Trophoblast cell (in vitro differentiated cells and primary cell): ENCODE measurements at regions not wholly inside any gene's neighbourhood (a gene's known extent, or its start where the extent isn't known, plus 50 kb on each side); places are given as distances from the start of the nearest gene placed in this dataset.

Experiments
- DNase-seq, 2 donors: peaks; one replicate each; pipeline ENCODE4 v3.0.0-alpha.2; 2016
- H2AFZ ChIP-seq: 2 replicates; pipeline ENCODE4 v1.6.1; 2013; ENCODE audit warnings: low read length, moderate library complexity, mild to moderate bottlenecking; ENCODE audit not compliant: insufficient read depth, poor library complexity
- H2AK5ac ChIP-seq: 2 replicates; pipeline ENCODE4 v1.6.1; 2013; ENCODE audit warnings: mild to moderate bottlenecking, low read length
- H2BK120ac ChIP-seq: 2 replicates; pipeline ENCODE4 v1.6.1; 2013; ENCODE audit warnings: low read length, mild to moderate bottlenecking, moderate library complexity; ENCODE audit not compliant: insufficient read depth, poor library complexity
- H2BK12ac ChIP-seq: 2 replicates; pipeline ENCODE4 v1.6.1; 2013; ENCODE audit warnings: mild to moderate bottlenecking, low read length, moderate library complexity
- H2BK5ac ChIP-seq: 2 replicates; pipeline ENCODE4 v1.6.1; 2013; ENCODE audit warnings: low read length, low read depth, moderate library complexity, mild to moderate bottlenecking; ENCODE audit not compliant: poor library complexity
- H3K14ac ChIP-seq: 2 replicates; pipeline ENCODE4 v1.6.1; 2013; ENCODE audit warnings: mild to moderate bottlenecking, low read length
- H3K18ac ChIP-seq: 2 replicates; pipeline ENCODE4 v1.6.1; 2013; ENCODE audit warnings: mild to moderate bottlenecking, low read length
- H3K23ac ChIP-seq: 2 replicates; pipeline ENCODE4 v1.6.1; 2013; ENCODE audit warnings: low read length
- H3K27ac ChIP-seq: 2 replicates; pipeline ENCODE4 v1.5.1; 2013; ENCODE audit warnings: low read depth, mild to moderate bottlenecking, inconsistent platforms, low read length, moderate library complexity
- H3K27me3 ChIP-seq: 2 replicates; pipeline ENCODE4 v1.6.1; 2013; ENCODE audit warnings: inconsistent platforms, mild to moderate bottlenecking, low read length, moderate library complexity; ENCODE audit not compliant: insufficient read depth
- H3K36me3 ChIP-seq, 2 experiments: 1 replicate in 1 of 2; 2 replicates in 1 of 2; pipeline ENCODE4 v1.6.1; 2013; ENCODE audit warnings: low read length in 2 of 2, mild to moderate bottlenecking in 2 of 2, moderate library complexity in 1 of 2; ENCODE audit not compliant: insufficient read depth in 2 of 2, control insufficient read depth in 1 of 2
- H3K4ac ChIP-seq: 2 replicates; pipeline ENCODE4 v1.6.1; 2013; ENCODE audit warnings: low read depth, mild to moderate bottlenecking, low read length, moderate library complexity
- H3K4me1 ChIP-seq, 2 experiments: 1 replicate in 1 of 2; 2 replicates in 1 of 2; pipeline ENCODE4 v1.6.1; 2013; ENCODE audit warnings: low read length in 2 of 2, mild to moderate bottlenecking in 2 of 2, moderate library complexity in 1 of 2; ENCODE audit not compliant: insufficient read depth in 2 of 2, control insufficient read depth in 1 of 2
- H3K4me2 ChIP-seq: 2 replicates; pipeline ENCODE4 v1.6.1; 2013; ENCODE audit warnings: inconsistent platforms, mild to moderate bottlenecking, low read length, moderate library complexity
- H3K4me3 ChIP-seq: 2 replicates; pipeline ENCODE4 v1.5.1; 2013; ENCODE audit warnings: mild to moderate bottlenecking, low read depth, low read length, inconsistent platforms
- H3K79me1 ChIP-seq: one replicate; pipeline ENCODE4 v1.6.1; 2013; ENCODE audit warnings: low read length
- H3K79me2 ChIP-seq: 2 replicates; pipeline ENCODE4 v1.6.1; 2013; ENCODE audit warnings: low read length, mild to moderate bottlenecking; ENCODE audit not compliant: control insufficient read depth, insufficient read depth, poor library complexity
- H3K9ac ChIP-seq: 2 replicates; pipeline ENCODE4 v1.6.1; 2013; ENCODE audit warnings: mild to moderate bottlenecking, low read length
- H3K9me3 ChIP-seq: 2 replicates; pipeline ENCODE4 v1.6.1; 2013; ENCODE audit warnings: low read depth, mild to moderate bottlenecking, control low read depth, inconsistent platforms, low read length; ENCODE audit not compliant: insufficient read depth
- H4K12ac ChIP-seq: 2 replicates; pipeline ENCODE4 v1.6.1; 2013; ENCODE audit warnings: low read depth, mild to moderate bottlenecking, low read length, moderate library complexity
- H4K8ac ChIP-seq: 2 replicates; pipeline ENCODE4 v1.6.1; 2013; ENCODE audit warnings: low read depth, mild to moderate bottlenecking, low read length, moderate library complexity
- H4K91ac ChIP-seq: one replicate; pipeline ENCODE4 v1.6.1; 2013; ENCODE audit warnings: low read depth, mild to moderate bottlenecking, low read length, moderate library complexity
- WGBS: extraction: QIAGEN DNeasy Blood & Tissue Kit; methylation state at CpG from one replicate; pipeline ENCODE4 v1.1.7; 2013; ENCODE audit warnings: missing lambda C conversion rate; ENCODE audit not compliant: insufficient read length, insufficient coverage; ENCODE audit errors: extremely low coverage; 5-methylcytosine and 5-hydroxymethylcytosine counted together

- no peak overlapping the region for H2AK5ac ChIP-seq
- H3K36me3 ChIP-seq = no peaks in the 10 kb centered on the region
- no peak overlapping the region for H2BK120ac ChIP-seq
- no peaks in the 10 kb centered on the region for H3K4me1 ChIP-seq
- no peak overlapping the region for H3K14ac ChIP-seq
- no CpG with 5 or more reads among the region's 1 CpG for WGBS
- H2BK12ac ChIP-seq = no peak overlapping the region
- no peak overlapping the region for H3K27ac ChIP-seq
- H3K79me2 ChIP-seq = no peaks in the 10 kb centered on the region
- H3K23ac ChIP-seq = no peak overlapping the region
- H3K9ac ChIP-seq = no peak overlapping the region
- H4K12ac ChIP-seq = no peak overlapping the region
- no peak overlapping the region for H2BK5ac ChIP-seq
- H3K18ac ChIP-seq = no peak overlapping the region
- no peaks in the 10 kb centered on the region for H3K27me3 ChIP-seq
- no peak for DNase-seq
- no peak overlapping the region for H3K4ac ChIP-seq
- H3K9me3 ChIP-seq = peaks cover 5% of the 10 kb centered on the region
- H3K4me3 ChIP-seq = no peak overlapping the region
- H2AFZ ChIP-seq = no peak overlapping the region
- H4K8ac ChIP-seq = no peak overlapping the region
- H4K91ac ChIP-seq = no peak overlapping the region
- no peak overlapping the region for H3K4me2 ChIP-seq
- H3K79me1 ChIP-seq = no peaks in the 10 kb centered on the region
These were observed 1090.1 kb upstream of the ADGRB3 start for GRCh38 chr6:67544851-67545452.

- H4K91ac ChIP-seq = no peak overlapping the region
These were observed 1093.5 kb upstream of the ADGRB3 start for GRCh38 chr6:67541586-67541985.

GRCh38 chr6:67538032-67538431, 1097.0 kb upstream of the ADGRB3 start:
- Histone ChIP-seq H2AK5ac (no peak overlapping the region), H4K8ac (no peak overlapping the region), H2BK12ac (no peak overlapping the region), H2BK5ac (no peak overlapping the region), H3K14ac (no peak overlapping the region), H3K36me3 (no peaks in the 10 kb centered on the region), H4K91ac (no peak overlapping the region), H3K4me2 (no peak overlapping the region), H2AFZ (no peak overlapping the region), H3K23ac (no peak overlapping the region), H3K9ac (no peak overlapping the region), H3K4me1 (no peaks in the 10 kb centered on the region), H3K4me3 (no peak overlapping the region), H3K4ac (no peak overlapping the region), H3K79me2 (no peaks in the 10 kb centered on the region), H3K9me3 (peaks cover 3% of the 10 kb centered on the region), H3K27ac (no peak overlapping the region), H3K27me3 (no peaks in the 10 kb centered on the region), H4K12ac (no peak overlapping the region), H3K79me1 (no peaks in the 10 kb centered on the region), H2BK120ac (no peak overlapping the region), H3K18ac (no peak overlapping the region)
- WGBS = no CpG with 5 or more reads among the region's 1 CpG
- no peak for DNase-seq

More at GRCh38 chr6:67541586-67541985, 1093.5 kb upstream of the ADGRB3 start:
- Histone ChIP-seq H2BK120ac (no peak overlapping the region), H2BK12ac (no peak overlapping the region), H3K9me3 (peaks cover 5% of the 10 kb centered on the region), H4K8ac (no peak overlapping the region), H3K79me1 (no peaks in the 10 kb centered on the region), H3K79me2 (no peaks in the 10 kb centered on the region), H3K4me3 (no peak overlapping the region), H4K12ac (no peak overlapping the region), H3K14ac (no peak overlapping the region), H2AFZ (no peak overlapping the region), H3K27ac (no peak overlapping the region), H3K27me3 (no peaks in the 10 kb centered on the region), H3K36me3 (no peaks in the 10 kb centered on the region), H3K9ac (no peak overlapping the region), H3K23ac (no peak overlapping the region), H2BK5ac (no peak overlapping the region), H3K4me1 (no peaks in the 10 kb centered on the region), H3K18ac (no peak overlapping the region), H3K4me2 (no peak overlapping the region), H3K4ac (no peak overlapping the region), H2AK5ac (no peak overlapping the region)
- no peak for DNase-seq

GRCh38 chr6:67535946-67536345, 1099.1 kb upstream of the ADGRB3 start:
- Histone ChIP-seq H3K79me1 (no peaks in the 10 kb centered on the region), H3K4me2 (no peak overlapping the region), H3K9me3 (peaks cover under 1% of the 10 kb centered on the region), H3K4me1 (no peaks in the 10 kb centered on the region), H2AFZ (no peak overlapping the region), H3K79me2 (no peaks in the 10 kb centered on the region), H3K4ac (no peak overlapping the region), H2BK120ac (no peak overlapping the region), H3K9ac (no peak overlapping the region), H3K14ac (no peak overlapping the region), H4K91ac (no peak overlapping the region), H3K23ac (no peak overlapping the region), H3K27ac (no peak overlapping the region), H3K27me3 (no peaks in the 10 kb centered on the region), H3K18ac (no peak overlapping the region), H3K4me3 (no peak overlapping the region), H4K12ac (no peak overlapping the region), H2BK12ac (no peak overlapping the region), H3K36me3 (no peaks in the 10 kb centered on the region), H2BK5ac (no peak overlapping the region), H4K8ac (no peak overlapping the region), H2AK5ac (no peak overlapping the region)
- no peak for DNase-seq
- WGBS = no CpG with 5 or more reads among the region's 3 CpGs
